Lung microvascular endothelial cell (primary cell): ENCODE measurements at regions not wholly inside any gene's neighbourhood (a gene's known extent, or its start where the extent isn't known, plus 50 kb on each side); places are given as distances from the start of the nearest gene placed in this dataset.
A peak's percentile ranks its signal among the peaks of the same experiment; 100 is the strongest.

Source experiments
- DNase-seq, 2 donors: peaks; one replicate each; pipeline versions ENCODE4 v3.0.0 to v3.0.0-alpha.2; 2010; ENCODE audit warnings: low read depth in 2 of 2

DNA sequence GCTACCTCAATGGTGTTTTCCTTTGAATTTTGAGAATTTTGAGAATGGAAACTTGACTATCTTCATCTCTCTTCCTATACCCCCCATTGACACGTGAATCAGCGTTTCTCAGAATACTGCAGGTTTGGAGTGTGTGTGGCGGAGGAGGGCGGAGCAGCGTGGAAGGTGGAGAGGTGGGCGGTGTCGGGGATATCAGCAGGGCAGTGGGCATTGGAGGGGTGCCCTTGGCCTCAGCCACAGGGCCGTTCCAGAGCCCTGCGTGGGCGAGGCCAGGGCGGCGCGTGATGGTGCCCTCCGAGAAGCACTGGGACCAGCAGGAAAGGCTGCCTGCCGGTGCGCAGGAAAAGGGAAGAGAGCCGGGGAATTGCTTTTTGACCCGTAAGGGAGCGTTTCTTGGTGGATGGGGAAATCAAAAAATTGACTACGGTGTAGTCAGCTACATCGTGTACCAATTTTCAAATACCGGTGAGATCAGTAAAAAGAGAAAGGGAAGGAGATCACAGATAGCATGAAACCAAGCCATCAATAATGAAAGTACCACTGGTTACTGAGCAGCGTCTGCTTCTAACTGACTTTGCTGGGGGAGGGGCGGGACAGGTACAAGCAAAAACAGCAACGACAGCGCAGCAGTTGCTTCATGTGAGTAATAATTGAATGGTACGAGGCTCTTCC lies 82.7 kb upstream of the DUSP22 start:
- no peak for DNase-seq

DNA sequence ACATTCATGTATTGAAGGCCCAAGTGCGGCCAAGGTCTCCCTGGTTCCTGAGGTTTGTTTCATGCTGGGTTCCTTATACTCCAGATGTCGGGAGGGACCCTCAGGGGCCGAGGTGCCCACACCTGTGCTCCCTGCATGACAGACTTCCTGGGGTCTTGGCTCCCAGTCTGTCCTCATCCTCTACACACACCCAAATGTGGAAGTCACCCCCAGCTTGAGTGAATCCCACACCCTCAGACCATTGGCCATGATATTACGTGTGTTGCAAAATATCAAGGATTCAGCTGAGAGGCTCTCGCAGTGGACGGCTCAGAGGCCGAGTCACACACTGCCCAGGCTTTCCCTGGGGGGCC lies 82.2 kb upstream of the DUSP22 start:
- DNase-seq: no peak

DNA sequence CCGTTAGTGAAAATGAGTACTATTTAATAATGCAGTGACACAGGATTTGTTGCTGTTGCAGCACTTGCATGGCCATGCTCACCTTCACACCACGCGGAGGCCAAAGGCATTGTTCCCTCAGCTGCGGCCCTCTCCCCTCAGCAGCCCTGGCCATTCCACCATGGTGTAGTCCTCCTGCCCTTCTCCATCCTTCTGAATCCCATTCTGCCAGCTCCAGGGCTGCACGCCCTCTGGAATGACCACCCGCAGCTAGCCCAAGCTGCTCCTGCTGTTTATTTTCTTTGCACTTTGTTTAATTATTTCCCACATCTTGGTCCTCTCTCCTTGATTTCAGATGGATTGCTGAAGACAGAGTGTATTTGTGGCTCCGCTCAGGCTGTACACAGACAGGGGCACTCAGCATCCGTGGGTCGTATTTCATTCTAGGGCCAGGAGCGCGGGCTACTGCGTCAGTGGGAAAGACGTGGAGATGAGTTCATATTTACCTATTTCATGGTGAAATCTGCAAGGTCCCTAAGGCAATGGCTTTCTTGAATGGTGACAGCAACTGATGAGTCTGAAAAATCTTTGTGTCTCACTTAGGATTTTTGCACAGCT lies 81.4 kb upstream of the DUSP22 start:
- no peak for DNase-seq

DNA sequence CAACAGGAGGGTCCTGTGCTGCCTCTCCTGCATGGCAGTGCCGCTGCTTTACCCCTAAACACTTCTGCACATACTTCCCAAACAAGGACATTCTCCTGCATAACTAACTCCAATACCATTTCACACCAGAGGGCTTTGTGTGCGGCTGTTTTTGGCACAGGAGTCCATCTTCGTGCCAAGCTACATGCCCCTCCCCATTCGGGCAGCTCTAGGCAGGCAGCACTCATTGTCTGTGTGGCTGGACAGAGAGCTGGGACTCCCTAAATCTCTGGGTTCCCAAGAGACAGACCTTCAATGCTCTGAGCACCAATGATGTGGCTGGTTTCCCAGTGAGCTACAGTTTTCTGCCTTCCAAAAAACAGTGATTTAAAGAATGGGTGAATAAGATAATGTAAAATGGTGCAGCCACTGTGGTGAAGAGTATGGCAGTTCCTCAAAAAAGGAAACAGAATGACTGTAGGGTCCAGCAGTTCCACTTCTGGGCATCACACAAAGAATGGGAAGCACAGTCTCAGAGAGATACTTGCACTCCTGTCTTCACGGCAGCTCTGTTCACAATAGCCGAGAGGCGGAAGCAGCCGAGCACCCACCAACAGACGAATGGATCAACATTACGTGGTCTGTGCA lies 80.3 kb upstream of the DUSP22 start:
- no peak for DNase-seq

DNA sequence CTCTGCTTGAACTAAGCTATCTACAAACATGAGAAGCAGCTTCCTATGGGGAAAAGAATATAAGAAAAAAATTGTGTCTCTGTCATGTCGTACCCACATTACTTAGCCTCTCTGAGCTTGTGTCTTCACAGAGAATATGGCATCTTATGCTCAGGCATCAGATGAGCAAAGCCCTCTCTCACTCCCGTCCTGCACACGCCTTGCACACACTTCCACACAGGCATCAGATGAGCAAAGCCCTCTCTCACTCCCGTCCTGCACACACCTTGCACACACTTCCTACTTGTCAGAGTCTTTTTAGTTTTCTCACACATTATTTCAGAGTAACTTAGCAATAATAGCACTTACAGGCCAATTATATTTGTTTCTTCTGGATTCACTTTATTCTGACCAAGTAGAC lies 79.0 kb upstream of the DUSP22 start:
- DNase-seq: no peak

DNA sequence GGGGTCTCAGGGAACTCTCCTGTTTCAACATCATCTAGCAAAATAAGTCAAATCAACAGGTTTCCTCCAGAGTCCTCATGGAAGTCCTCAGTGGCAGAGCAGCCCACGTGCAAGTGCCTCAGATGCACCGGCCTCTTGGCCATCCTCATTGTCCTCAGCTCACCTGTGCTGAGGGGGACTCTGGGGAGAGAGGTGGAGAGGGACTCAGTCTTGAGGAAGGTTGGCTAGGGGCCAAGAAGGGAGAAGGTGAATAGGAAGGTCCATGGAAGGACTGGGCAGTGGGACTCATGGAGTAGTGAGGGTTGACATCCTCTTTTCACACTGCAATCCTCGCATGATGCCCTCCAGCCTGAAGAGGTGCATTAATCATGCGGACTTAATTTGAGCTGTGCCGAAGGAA lies 77.9 kb upstream of the DUSP22 start:
- DNase-seq: no peak

DNA sequence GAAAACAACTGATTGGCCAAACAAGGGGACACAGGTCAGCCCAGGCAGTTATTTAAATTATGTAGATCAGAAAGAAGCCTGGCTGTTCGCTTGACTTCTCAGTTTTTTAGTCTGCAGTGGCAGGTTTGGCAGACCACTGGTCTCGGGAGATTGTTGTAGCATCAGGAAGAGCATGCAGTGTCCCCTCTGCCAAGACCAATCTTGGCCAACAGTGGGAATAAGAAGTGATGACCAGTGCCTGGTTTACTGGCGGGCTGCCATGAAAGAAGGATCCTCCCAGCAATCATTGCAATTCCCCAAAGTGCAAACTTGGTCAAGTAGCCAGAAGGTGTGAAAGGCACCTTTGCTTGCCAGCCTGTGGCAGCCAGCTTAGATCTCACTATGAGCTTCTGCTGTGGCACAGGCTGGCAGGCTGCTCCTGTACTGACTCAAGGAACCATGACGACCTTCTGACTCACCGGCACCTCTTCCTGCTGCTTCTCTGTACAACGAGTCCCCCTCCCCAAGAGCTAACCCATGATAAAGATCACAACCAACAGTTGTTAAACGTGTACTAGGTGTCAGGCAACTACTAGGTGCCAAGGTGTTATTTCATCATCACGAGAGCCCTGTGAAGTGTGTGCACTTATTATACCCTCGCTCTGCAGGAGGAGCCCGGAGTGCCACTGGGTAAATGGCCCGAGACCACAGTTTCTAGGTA lies 76.8 kb upstream of the DUSP22 start:
- peak in 1 of 2 donors; percentile 70 for DNase-seq

DNA sequence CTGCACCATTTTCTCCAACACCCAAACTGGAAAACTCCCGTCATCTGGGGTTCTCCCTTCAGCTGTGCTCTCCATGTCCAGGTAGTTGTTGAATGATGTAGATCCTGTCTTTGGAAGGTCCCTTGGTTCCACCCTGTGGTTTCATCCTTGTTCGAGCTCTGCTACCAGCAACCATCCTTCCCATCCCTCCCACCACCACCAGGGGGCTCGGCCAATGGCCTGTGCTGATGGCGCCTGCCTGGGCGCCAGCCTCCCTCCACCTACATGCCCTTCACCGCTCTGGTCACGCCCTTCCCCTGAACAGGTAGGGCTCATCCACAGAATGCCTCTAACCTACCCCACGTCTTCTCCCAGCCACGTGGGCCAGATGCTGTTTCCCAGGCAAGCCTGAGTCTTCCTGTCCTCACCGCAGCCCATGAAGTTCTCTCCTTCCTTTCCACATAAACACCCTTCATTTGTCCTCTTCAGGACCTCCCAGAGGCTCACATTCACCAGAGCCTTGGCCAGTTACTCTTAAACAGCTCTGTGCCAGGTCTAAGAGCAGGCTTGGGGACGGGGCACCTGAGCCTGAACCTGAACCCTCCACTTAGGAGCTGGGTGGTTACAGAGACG lies 75.1 kb upstream of the DUSP22 start:
- DNase-seq: peak in 1 of 2 donors; percentile 51

DNA sequence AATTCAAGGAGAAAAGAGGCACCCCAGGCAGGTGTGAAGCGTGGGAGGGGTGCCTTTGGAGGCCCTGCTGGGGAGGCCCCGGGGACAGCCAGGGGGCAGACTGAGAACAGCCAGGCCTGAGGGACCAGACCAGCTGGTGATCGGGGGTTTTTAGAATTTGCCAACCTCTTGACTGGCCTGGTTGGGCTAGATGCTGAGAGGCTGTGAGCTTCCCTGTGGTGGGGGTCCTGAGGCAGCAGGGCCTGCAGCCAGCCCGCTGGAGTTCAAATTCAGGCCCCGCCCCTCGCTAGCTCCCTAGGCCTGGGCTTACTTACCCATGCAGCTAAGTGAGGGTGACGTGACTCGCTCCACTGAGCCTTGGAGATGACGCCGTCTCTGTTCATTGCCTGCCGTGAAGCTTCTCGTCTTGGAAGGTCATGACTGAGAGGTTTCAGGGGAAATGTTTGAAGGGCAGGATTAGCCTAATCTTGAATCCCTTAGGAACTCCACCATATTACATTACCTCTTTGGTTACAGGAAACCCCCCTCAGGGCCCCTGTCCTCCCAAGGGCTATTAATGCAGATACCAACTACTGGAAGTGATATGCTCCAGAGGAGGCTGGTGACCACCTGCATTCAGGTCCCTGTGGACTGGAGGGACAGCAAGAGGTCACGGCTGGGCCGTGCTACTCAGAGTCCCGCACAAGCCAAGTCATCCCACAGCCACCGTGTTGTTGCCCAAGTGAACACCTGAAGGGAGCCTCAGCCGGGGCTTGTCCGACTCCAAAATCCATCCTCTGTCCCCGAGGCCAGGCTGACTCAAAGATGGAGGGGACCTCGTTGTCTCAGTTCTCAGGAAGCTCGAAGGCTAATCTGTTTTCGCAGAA lies 73.9 kb upstream of the DUSP22 start:
- no peak for DNase-seq

DNA sequence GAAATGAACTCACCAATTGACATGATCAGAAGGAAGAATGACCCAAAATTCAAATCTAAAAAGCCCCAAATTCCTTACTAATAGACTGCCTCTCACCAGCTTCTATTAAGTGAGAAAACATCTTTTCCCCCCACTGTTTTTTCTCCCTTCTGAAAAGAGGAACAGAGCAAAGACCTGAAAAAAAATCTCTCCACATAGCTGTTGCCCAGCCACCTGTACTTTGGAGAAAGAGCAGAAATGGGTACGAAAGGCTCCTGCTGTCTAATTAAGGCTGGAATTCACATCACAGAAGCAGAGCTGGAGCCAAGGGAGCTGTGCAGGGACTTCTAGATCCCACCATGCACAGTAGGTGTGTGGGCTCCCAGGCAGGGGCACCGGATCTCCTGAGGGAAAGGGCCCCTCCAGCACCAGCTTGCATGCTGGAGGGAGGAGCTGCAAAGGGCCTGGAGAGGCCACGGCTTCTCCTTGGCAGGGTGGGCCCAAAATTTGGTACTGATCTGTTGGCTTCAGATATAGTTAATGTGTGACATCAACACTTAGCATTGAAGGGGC lies 73.2 kb upstream of the DUSP22 start:
- no peak for DNase-seq

DNA sequence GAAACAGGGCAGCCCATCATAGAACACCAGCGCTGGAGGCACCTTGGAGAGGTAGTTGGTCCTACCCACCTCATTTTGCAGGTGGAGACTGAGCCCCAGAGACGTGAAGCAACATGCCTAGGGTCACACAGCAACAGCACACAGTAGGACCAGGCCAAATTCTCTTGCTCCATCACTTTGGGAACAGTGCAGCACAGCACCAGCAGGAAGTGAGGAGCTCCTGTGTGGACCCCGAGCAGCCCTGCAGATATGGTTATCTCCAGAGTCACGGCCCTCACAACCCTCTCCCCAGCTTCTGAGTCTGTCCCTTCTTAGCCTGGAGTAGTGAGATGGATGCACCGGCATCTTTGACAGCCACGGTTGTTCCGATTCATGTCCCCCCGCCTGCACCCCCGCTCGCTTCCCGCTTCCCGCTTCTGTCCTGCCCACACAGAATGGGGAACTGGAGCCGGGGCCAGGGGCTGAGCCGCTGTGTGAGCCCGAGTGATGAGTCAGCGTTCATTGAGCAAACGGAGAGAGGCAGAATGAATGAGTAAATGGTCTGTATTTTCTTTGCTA lies 72.6 kb upstream of the DUSP22 start:
- no peak for DNase-seq

DNA sequence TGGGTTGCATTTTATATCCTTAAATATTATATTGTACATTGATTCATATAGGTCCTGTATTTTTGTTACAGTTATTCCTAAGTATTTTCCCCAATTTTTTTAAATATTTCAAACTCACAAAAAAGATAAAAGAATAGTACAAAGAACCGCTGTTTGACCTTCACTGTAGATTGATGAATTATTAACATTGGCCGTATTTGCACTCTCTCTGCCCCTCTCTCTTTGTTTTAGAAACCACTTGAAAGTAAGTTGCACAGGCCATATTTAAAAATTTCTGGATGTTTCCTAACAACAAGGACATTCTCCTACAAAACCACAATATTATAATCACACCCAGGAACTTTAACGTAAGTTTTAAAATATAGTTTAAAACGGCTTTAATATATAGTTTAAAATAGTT lies 72.0 kb upstream of the DUSP22 start:
- no peak for DNase-seq

DNA sequence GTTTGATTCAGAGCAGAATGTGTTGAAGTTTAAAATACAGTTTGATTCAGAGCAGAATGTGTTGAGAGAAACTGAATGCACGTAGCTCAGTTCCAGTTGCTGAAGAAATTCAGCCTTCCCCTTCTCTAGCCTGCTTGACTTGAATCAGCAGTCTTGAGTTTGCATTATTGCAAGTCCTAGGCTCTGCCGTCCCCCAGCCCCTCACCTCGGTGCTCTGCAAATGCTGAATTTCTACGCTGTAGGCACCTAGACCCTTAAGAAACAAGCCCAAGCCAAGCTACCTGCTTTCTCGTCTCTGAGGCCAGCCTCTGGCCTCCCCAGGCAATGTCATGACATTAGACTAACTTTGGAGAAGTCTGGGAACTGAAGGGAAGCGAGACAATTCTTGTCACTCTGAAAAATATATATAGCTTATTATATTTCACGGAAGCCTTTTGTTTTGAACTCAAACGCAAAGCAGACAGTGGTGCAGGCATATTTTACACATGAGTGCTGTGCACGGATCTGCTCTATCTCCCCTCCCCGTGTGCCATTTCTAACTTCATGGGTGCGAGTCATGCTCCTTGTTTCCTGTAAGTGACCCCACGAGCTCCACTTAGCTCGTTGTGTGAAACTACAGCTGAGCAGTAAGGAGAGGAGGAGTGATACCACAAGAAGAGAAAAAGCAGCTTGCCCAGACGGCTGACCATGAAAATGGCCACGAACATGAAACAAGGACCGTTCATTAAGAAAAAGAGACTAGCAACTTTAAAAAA lies 71.4 kb upstream of the DUSP22 start:
- no peak for DNase-seq

DNA sequence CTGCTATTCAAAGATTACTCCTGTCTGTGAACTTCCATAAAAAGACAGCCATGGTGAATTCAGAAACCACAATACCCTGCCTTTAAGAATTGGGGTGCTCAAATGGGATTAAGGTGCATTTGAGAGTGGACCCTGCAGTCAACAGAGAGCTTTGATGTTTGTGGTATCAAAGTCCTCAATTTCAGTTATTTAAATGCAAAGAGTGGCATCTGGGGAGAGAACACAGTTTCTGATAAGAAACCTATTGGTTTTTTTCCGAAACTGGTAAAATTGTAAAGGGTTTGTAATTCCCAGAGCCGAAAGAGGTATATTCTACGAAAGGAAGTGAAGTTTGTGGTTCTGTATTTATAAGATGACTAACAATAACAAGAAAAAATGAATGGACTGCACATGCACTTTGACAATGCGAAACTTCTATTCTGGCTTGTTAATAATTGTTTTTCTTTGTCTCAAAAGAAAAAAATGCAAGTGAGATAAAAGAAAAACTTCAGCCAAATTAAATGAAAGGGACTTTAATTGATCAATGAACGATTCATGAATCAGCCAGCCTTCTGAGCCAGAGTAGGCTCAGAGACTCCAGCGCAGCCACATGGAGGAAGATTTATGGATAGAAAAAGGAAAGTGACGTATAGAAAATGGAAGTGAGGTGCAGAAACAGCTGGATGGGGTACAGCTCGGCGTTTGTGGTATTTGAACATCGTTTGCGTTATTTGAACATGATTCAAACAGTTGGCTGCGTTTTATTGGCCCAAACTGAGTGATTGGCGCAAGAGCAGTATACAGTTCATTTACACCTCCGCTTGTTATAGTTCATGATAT lies 70.5 kb upstream of the DUSP22 start:
- DNase-seq: peak in 1 of 2 donors; percentile 30

DNA sequence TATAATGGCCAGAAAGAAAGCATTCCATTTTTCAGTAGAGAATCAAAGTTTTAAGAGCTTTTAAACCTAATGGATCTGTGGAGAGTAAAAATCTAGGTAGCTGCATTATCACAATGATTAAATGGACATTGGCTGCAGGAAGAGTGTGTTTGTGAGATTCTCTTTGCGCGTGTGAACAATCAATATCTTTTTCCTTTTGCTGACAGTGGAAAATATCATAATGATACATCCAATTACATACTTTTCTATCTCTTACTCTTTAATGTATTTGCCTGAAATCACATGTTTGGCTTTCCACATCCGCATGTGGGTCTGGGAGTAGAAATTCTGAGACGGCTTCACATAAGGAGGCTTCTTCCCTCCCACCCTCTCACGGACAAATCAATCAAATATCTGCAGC lies 69.8 kb upstream of the DUSP22 start:
- no peak for DNase-seq

DNA sequence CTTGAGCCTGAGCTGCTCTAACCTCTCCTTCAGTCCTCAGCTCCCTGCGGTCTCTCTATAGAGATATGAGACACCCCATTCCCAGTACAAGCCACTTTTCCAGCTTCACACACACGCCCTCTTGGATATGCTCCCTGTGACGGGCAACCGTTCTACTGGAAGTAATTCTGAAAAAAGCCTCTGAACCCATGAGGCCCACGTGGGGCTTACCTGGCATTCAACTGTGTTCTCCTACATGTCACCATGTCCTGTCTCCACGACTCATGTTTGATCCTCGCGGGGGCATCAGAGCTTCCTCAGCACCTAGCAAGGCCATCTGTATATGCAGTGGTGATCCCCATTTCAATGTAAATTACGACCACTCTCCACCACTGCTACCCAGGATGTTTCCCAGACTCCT lies 69.2 kb upstream of the DUSP22 start:
- no peak for DNase-seq

DNA sequence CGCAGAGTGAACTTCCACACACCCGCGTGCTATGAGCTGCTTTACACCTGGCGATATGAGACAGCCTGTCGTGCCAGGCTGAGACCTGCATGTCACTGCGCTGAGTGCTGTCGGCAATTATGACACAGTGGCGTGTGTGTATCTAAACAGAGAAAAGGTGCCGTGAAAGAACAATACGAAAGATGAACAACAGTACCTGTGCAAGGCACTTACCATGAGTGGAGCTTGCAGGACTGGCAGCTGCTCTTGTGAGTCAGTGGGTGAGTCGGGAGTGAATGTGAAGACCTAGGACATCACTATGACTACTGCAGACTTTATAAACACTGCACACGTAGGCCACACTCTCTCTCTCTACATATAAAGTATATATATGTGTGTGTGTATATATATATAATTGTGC lies 68.5 kb upstream of the DUSP22 start:
- DNase-seq: peak in 1 of 2 donors; percentile 39

DNA sequence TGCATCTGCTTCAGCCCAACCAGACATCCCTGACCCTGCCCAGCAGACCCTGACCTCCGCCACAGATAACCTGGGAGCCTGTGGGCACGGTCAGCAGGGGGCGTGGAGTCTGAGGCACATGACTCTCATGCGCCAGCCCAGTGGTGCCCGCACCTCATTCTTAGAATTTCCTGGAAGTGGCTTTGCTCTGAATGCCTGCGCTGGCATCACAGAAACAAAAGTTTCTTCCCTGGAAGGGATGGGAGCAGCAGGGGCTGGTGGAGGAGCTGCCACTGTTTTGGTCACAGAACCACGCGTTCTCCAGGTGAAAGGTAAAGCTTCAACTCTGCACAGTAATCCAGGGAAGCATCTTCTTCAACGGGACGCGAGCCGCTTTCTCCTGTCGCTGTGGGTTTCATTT lies 67.9 kb upstream of the DUSP22 start:
- no peak for DNase-seq

DNA sequence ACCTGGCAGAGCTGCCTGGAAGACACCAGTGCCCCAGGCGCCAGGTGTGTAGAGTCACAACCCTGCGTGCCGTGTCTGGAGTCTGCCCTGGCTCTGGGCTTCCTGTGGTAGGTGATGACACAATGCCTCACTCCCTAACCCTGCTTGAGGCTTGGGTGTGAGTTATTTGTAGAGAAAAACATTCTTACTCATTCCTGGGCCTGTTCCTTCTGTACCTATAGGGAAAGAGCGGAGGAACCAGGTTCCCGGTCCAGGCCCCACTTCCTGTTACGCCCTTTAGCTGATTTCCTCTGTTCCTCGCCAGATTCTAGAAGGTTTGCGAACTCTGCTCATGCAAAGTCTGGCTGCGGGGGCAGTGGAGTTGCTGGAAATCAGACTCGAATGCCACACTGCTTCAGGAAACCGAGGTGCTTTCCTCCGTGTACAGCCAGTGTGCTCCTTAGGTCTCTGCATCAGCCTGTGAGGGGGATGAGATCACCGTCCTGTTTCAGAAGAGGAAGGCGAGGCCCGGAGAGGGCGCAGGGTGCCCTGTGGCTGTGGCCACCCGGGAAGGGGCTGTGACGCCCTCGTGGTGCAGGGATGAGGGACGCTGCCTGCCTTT lies 67.1 kb upstream of the DUSP22 start:
- peak in 1 of 2 donors; percentile 54 for DNase-seq
